Lower lobe of right lung (tissue), 2 donors: ENCODE measurements at regions not wholly inside any gene's neighbourhood (a gene's known extent, or its start where the extent isn't known, plus 50 kb on each side); places are given as distances from the start of the nearest gene placed in this dataset.

ENCODE experiments used
- ATAC-seq, 2 donors: fragments of 200-7000 bp; cut with Tn5 transposase; one replicate each; pipeline ENCODE4 v1.9.1; 2020 to 2022; ENCODE audit warnings: mild to moderate bottlenecking in 2 of 2, moderate library complexity in 2 of 2
- DNase-seq: peaks from one replicate; pipeline ENCODE4 v3.0.0-alpha.2; 2020
- H3K27ac ChIP-seq: fragments of 200-600 bp; one replicate; pipeline ENCODE4 v1.8.0; 2022
- H3K27me3 ChIP-seq: fragments of 200-600 bp; one replicate; pipeline ENCODE4 v1.8.0; 2022; ENCODE audit warnings: low read depth
- H3K36me3 ChIP-seq: fragments of 200-600 bp; one replicate; pipeline ENCODE4 v1.8.0; 2022; ENCODE audit warnings: mild to moderate bottlenecking
- H3K4me1 ChIP-seq: fragments of 200-600 bp; one replicate; pipeline ENCODE4 v1.8.0; 2022
- H3K4me3 ChIP-seq: fragments of 200-600 bp; one replicate; pipeline ENCODE4 v1.8.0; 2022; ENCODE audit warnings: mild to moderate bottlenecking
- H3K9me3 ChIP-seq: fragments of 200-600 bp; one replicate; pipeline ENCODE4 v1.8.0; 2022
- CTCF ChIP-seq: fragments of 200-600 bp; IDR thresholded peaks from one replicate; pipeline ENCODE4 v1.8.0; 2022; ENCODE audit warnings: antibody characterized with exemption, mild to moderate bottlenecking
- intact Hi-C: fragments of 100-400 bp; cut with DNase I; formaldehyde crosslinking; loops from one replicate; pipeline ENCODE4 v1.11.0; 2022
- donor health status: DM: no; HTN: yes; CAD: no; lungs with severe emphysema.

GRCh38 chr17:36808180-36808661 lies 129.1 kb upstream of the LHX1 start:
- Histone ChIP-seq H3K27ac (no peak overlapping the region), H3K36me3 (no peaks in the 10 kb centered on the region), H3K4me3 (no peak overlapping the region), H3K4me1 (no peaks in the 10 kb centered on the region), H3K9me3 (no peaks in the 10 kb centered on the region), H3K27me3 (peaks cover 58% of the 10 kb centered on the region)
- TF ChIP-seq CTCF: no peak
- intact Hi-C loops: no loop called here
- DNase-seq (no peak), ATAC-seq (no peak)

GRCh38 chr17:36812762-36813161 lies 124.5 kb upstream of the LHX1 start:
- no peak for TF ChIP-seq CTCF
- Histone ChIP-seq H3K27ac (no peak overlapping the region), H3K36me3 (no peaks in the 10 kb centered on the region), H3K27me3 (peaks cover 68% of the 10 kb centered on the region), H3K4me3 (no peak overlapping the region), H3K9me3 (no peaks in the 10 kb centered on the region), H3K4me1 (no peaks in the 10 kb centered on the region)
- DNase-seq: no peak
- intact Hi-C loops: no loop called here
- no peak for ATAC-seq

GRCh38 chr17:36813357-36813756 lies 123.9 kb upstream of the LHX1 start:
- H3K27ac ChIP-seq: no peak overlapping the region
- no peak for DNase-seq
- peaks cover 67% of the 10 kb centered on the region for H3K27me3 ChIP-seq
- no peak for ATAC-seq
- no peak for TF ChIP-seq CTCF
- H3K9me3 ChIP-seq: no peaks in the 10 kb centered on the region
- H3K4me3 ChIP-seq: no peak overlapping the region
- intact Hi-C loops: no loop called here
- H3K4me1 ChIP-seq: no peaks in the 10 kb centered on the region
- H3K36me3 ChIP-seq: no peaks in the 10 kb centered on the region

- ATAC-seq: no peak
- Histone ChIP-seq H3K27me3 (peaks cover 60% of the 10 kb centered on the region), H3K27ac (no peak overlapping the region), H3K4me3 (no peak overlapping the region), H3K4me1 (no peaks in the 10 kb centered on the region), H3K9me3 (no peaks in the 10 kb centered on the region), H3K36me3 (no peaks in the 10 kb centered on the region)
- no peak for DNase-seq
- intact Hi-C loops: no loop called here
- no peak for TF ChIP-seq CTCF
Observed at GRCh38 chr17:36813957-36814563, 123.2 kb upstream of the LHX1 start.

- Histone ChIP-seq H3K4me3 (no peak overlapping the region), H3K36me3 (no peaks in the 10 kb centered on the region), H3K27me3 (peaks cover 52% of the 10 kb centered on the region), H3K4me1 (no peaks in the 10 kb centered on the region), H3K27ac (no peak overlapping the region), H3K9me3 (no peaks in the 10 kb centered on the region)
- intact Hi-C loops: no loop called here
- TF ChIP-seq CTCF: no peak
- no peak for ATAC-seq
- no peak for DNase-seq
Observed at GRCh38 chr17:36814958-36815357, 122.3 kb upstream of the LHX1 start.
